Nucleus accumbens (tissue), 56 donors: ENCODE measurements at regions not wholly inside any gene's neighbourhood (a gene's known extent, or its start where the extent isn't known, plus 50 kb on each side); places are given as distances from the start of the nearest gene placed in this dataset.
"Not testable (repeated sequence)": the region's sequence is repeated elsewhere in the genome, so short reads cannot be mapped to it uniquely, and the experiment has no call there.

Experiments
- DNase-seq, 56 donors: peaks; one replicate each; lab custom pipeline; 2025; lab: John Stamatoyannopoulos, UW

GRCh38 chr11:96506953-96507354 lies 117.1 kb downstream of the JRKL start:
- DNase-seq, result no peak

- DNase-seq, result no peak
These were observed 119.0 kb downstream of the JRKL start for GRCh38 chr11:96508861-96509260.

GRCh38 chr11:96520939-96521338 lies 131.1 kb downstream of the JRKL start:
- DNase-seq, result no peak

- DNase-seq, result no peak
These were observed 133.8 kb downstream of the JRKL start for GRCh38 chr11:96523656-96524055.

GRCh38 chr11:96524475-96524874 lies 134.7 kb downstream of the JRKL start:
- no peak for DNase-seq

- DNase-seq, result no peak
These were observed 140.7 kb downstream of the JRKL start for GRCh38 chr11:96530473-96530872.

- no peak for DNase-seq
These were observed 148.3 kb downstream of the JRKL start for GRCh38 chr11:96538104-96538503.

- no peak for DNase-seq
These were observed 148.8 kb downstream of the JRKL start for GRCh38 chr11:96538622-96539021.

GRCh38 chr11:96540875-96541274 lies 151.1 kb downstream of the JRKL start:
- DNase-seq, result no peak

GRCh38 chr11:96543177-96543576 lies 153.4 kb downstream of the JRKL start:
- DNase-seq, result no peak

GRCh38 chr11:96545192-96545591 lies 155.4 kb downstream of the JRKL start:
- DNase-seq, result not testable (repeated sequence)

- no peak for DNase-seq
These were observed 161.3 kb downstream of the JRKL start for GRCh38 chr11:96551136-96551535.

- no peak for DNase-seq
These were observed 164.5 kb downstream of the JRKL start for GRCh38 chr11:96554236-96554820.

- DNase-seq, result not testable (repeated sequence)
These were observed 166.0 kb downstream of the JRKL start for GRCh38 chr11:96555826-96556225.

GRCh38 chr11:96560727-96561126 lies 170.9 kb downstream of the JRKL start:
- DNase-seq, result not testable (repeated sequence)

- no peak for DNase-seq
These were observed 177.4 kb downstream of the JRKL start for GRCh38 chr11:96567176-96567575.

- no peak for DNase-seq
These were observed 177.9 kb downstream of the JRKL start for GRCh38 chr11:96567667-96568066.

- no peak for DNase-seq
These were observed 186.6 kb downstream of the JRKL start for GRCh38 chr11:96576383-96576782.

GRCh38 chr11:96578379-96578778 lies 188.6 kb downstream of the JRKL start:
- no peak for DNase-seq

GRCh38 chr11:96579656-96580055 lies 189.8 kb downstream of the JRKL start:
- DNase-seq, result no peak

- DNase-seq, result no peak
These were observed 190.7 kb downstream of the JRKL start for GRCh38 chr11:96580476-96581040.

GRCh38 chr11:96585944-96586880 lies 196.4 kb downstream of the JRKL start:
- DNase-seq, result not testable (repeated sequence)
